BJ (cell line): ENCODE measurements at regions not wholly inside any gene's neighbourhood (a gene's known extent, or its start where the extent isn't known, plus 50 kb on each side); places are given as distances from the start of the nearest gene placed in this dataset.
A peak's percentile ranks its signal among the peaks of the same experiment; 100 is the strongest.

ENCODE experiments used
- CTCF ChIA-PET: fragments of 350-600 bp; formaldehyde crosslinking; extraction: SDS; loops from one replicate; lab custom pipeline; 2021; ENCODE audit warnings: antibody characterized with exemption, inconsistent platforms; lab: Yijun Ruan, JAX
- POLR2A ChIA-PET: fragments of 300-600 bp; sonication (Branson Sonifier 250); formaldehyde crosslinking; extraction: SDS; loops from one replicate; lab custom pipeline; 2021; ENCODE audit warnings: antibody characterized with exemption; lab: Charles Lee
- DNase-seq: peaks from one replicate; pipeline ENCODE4 v3.0.0-alpha.2; 2011; ENCODE audit warnings: low read depth
- H3K27me3 ChIP-seq: 2 replicates; pipeline ENCODE4 v1.6.0; 2011; ENCODE audit warnings: low read length; ENCODE audit not compliant: control insufficient read depth, insufficient read depth
- H3K36me3 ChIP-seq: 2 replicates; pipeline ENCODE4 v1.5.1; 2011; ENCODE audit warnings: low read length; ENCODE audit not compliant: control insufficient read depth, insufficient read depth
- H3K4me3 ChIP-seq: 2 replicates; pipeline ENCODE4 v1.5.1; 2011; ENCODE audit warnings: low read depth, mild to moderate bottlenecking, control low read depth, low read length
- CTCF ChIP-seq: IDR thresholded peaks from 2 replicates; pipeline ENCODE4 v1.5.1; 2011; ENCODE audit warnings: low read depth, mild to moderate bottlenecking, control low read depth, inconsistent platforms, low read length, moderate library complexity; ENCODE audit not compliant: insufficient read depth

- Histone ChIP-seq H3K27me3 (no peaks in the 10 kb centered on the region), H3K4me3 (no peak overlapping the region), H3K36me3 (no peaks in the 10 kb centered on the region)
- CTCF ChIA-PET = no interaction called here
- no peak for TF ChIP-seq CTCF
- peak; percentile 39 for DNase-seq
- POLR2A ChIA-PET = no interaction called here
Measured at GRCh38 chr2:150938527-150938926, 323.1 kb downstream of the RBM43 start.

- no peak overlapping the region for H3K4me3 ChIP-seq
- H3K36me3 ChIP-seq = no peaks in the 10 kb centered on the region
- H3K27me3 ChIP-seq = no peaks in the 10 kb centered on the region
- ChIA-PET CTCF (no interaction called here), POLR2A (no interaction called here)
- DNase-seq = no peak
- no peak for TF ChIP-seq CTCF
Measured at GRCh38 chr2:150937030-150937429, 324.6 kb downstream of the RBM43 start.

- ChIA-PET CTCF (no interaction called here), POLR2A (no interaction called here)
- no peak for TF ChIP-seq CTCF
- Histone ChIP-seq H3K36me3 (no peaks in the 10 kb centered on the region), H3K4me3 (no peak overlapping the region), H3K27me3 (no peaks in the 10 kb centered on the region)
- DNase-seq = no peak
Measured at GRCh38 chr2:150931451-150931850, 330.2 kb downstream of the RBM43 start.

DNA sequence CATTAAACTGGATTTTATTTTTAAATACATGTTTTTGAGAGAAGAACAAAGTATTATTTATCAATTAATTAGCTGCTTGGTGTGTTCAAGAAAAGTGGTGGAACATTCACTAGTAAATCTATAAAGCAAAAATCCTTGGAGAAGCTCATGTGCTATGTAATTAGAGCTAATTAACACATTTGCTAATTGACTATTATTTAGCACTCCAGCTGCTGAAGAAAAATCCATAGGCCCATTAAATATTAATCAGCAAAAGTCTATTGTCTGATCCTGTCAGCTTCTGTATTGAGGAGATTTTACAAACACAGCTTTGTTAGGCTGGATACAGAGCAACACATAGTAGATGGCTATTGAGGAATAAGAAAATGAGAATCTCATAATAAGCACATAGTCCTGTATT, 336.1 kb downstream of the RBM43 start:
- ChIA-PET POLR2A (no interaction called here), CTCF (interaction anchor here (1.0 kb wide), 3 partner anchors 10 to 26 kb away, joined by 3 to 4 read pairs (median 3); no protein-coding TSS in a partner anchor)
- DNase-seq = no peak
- Histone ChIP-seq H3K27me3 (no peaks in the 10 kb centered on the region), H3K4me3 (no peak overlapping the region), H3K36me3 (no peaks in the 10 kb centered on the region)
- no peak for TF ChIP-seq CTCF

GRCh38 chr2:150924878-150925277, 336.8 kb downstream of the RBM43 start:
- Histone ChIP-seq H3K27me3 (no peaks in the 10 kb centered on the region), H3K4me3 (no peak overlapping the region), H3K36me3 (no peaks in the 10 kb centered on the region)
- ChIA-PET CTCF (interaction anchor here (1.0 to 1.2 kb wide), 2 partner anchors 10 kb away, joined by 3 read pairs; no protein-coding TSS in a partner anchor), POLR2A (no interaction called here)
- DNase-seq = no peak
- no peak for TF ChIP-seq CTCF
